Gastrocnemius medialis (tissue), 4 donors: ENCODE measurements at regions not wholly inside any gene's neighbourhood (a gene's known extent, or its start where the extent isn't known, plus 50 kb on each side); places are given as distances from the start of the nearest gene placed in this dataset.

Source experiments
- ATAC-seq, 2 donors: fragments of 150-250 bp; one replicate each; pipeline ENCODE4 v1.9.1; 2016
- DNase-seq, 2 donors: peaks; one replicate each; pipeline ENCODE4 v3.0.0-alpha.2; 2019
- H3K27ac ChIP-seq, 4 donors: fragments of 200-600 bp; sonication (generic); 1 replicate in 1 of 4; 2 replicates in 3 of 4; pipeline ENCODE4 v1.5.1; 2016 to 2018; ENCODE audit warnings: mild to moderate bottlenecking in 2 of 4, moderate library complexity in 1 of 4
- H3K27me3 ChIP-seq, 3 donors: fragments of 200-600 bp; sonication (generic) in 2 of 3; 1 replicate in 1 of 3; 2 replicates in 2 of 3; pipeline versions ENCODE4 v1.5.1 to v1.6.0; 2016 to 2019; ENCODE audit warnings: mild to moderate bottlenecking in 1 of 3, moderate library complexity in 1 of 3
- H3K36me3 ChIP-seq, 2 donors: fragments of 200-600 bp; sonication (generic) in 1 of 2; one replicate each; pipeline ENCODE4 v1.5.1; 2017 to 2018
- H3K4me1 ChIP-seq, 2 donors: fragments of 200-600 bp; sonication (generic) in 1 of 2; one replicate each; pipeline ENCODE4 v1.5.1; 2016 to 2017; ENCODE audit warnings: mild to moderate bottlenecking in 2 of 2
- H3K4me3 ChIP-seq, 4 donors: fragments of 200-600 bp; sonication (generic) in 3 of 4; 1 replicate in 1 of 4; 2 replicates in 3 of 4; pipeline ENCODE4 v1.5.1; 2016 to 2019; ENCODE audit warnings: mild to moderate bottlenecking in 2 of 4
- H3K9me3 ChIP-seq, 3 donors: fragments of 200-600 bp; sonication (generic) in 2 of 3; 1 replicate in 1 of 3; 2 replicates in 2 of 3; pipeline ENCODE4 v1.5.1; 2016 to 2019
- CTCF ChIP-seq, 5 experiments: fragments of 450-650 bp in 3 of 5; fragments of 200-600 bp in 2 of 5; sonication (generic) in 2 of 5; IDR thresholded peaks in 4 of 5; conservative IDR thresholded peaks in 1 of 5; 1 replicate in 4 of 5; 2 replicates in 1 of 5; pipeline ENCODE4 v1.5.1; 2016 to 2019; ENCODE audit warnings: antibody characterized with exemption in 5 of 5, mild to moderate bottlenecking in 3 of 5, moderate library complexity in 3 of 5
- POLR2A ChIP-seq, 2 donors: fragments of 450-650 bp; IDR thresholded peaks; one replicate each; pipeline ENCODE4 v1.6.1; 2017; ENCODE audit warnings: antibody characterized with exemption in 2 of 2, mild to moderate bottlenecking in 2 of 2, moderate library complexity in 2 of 2
- in situ Hi-C, 4 donors: fragments of 200-750 bp; cut with MboI; loops; one replicate each; pipeline versions ENCODE4 v1.15.0 to v1.8.0; 2017; ENCODE audit warnings: low sequenced_read_pairs in 4 of 4
- intact Hi-C: fragments of 100-400 bp; cut with DNase I; formaldehyde crosslinking; loops from one replicate; pipeline ENCODE4 v1.15.1; 2023; ENCODE audit warnings: low total_unique reads

- TF ChIP-seq POLR2A (IDR thresholded peaks at IDR 0.05): no peak
- no peak for DNase-seq
- H3K36me3 ChIP-seq: no peaks in the 10 kb centered on the region
- intact Hi-C loops (no loop called here), in situ Hi-C loops (no loop called here)
- H3K27me3 ChIP-seq: no peaks in the 10 kb centered on the region
- no peak overlapping the region for H3K27ac ChIP-seq
- H3K4me3 ChIP-seq: no peak overlapping the region
- no peak for ATAC-seq
- H3K9me3 ChIP-seq: no peaks in the 10 kb centered on the region
- no peaks in the 10 kb centered on the region for H3K4me1 ChIP-seq
These were observed 75.2 kb upstream of the DUSP5 start for GRCh38 chr10:110422548-110422947.

- H3K4me1 ChIP-seq: no peaks in the 10 kb centered on the region
- no peak for DNase-seq
- no peaks in the 10 kb centered on the region for H3K27me3 ChIP-seq
- ATAC-seq: no peak
- no peak overlapping the region for H3K4me3 ChIP-seq
- H3K36me3 ChIP-seq: no peaks in the 10 kb centered on the region
- no peaks in the 10 kb centered on the region for H3K9me3 ChIP-seq
- intact Hi-C loops: no loop called here
- TF ChIP-seq POLR2A (IDR thresholded peaks at IDR 0.05): no peak
- TF ChIP-seq CTCF (IDR thresholded peaks at IDR 0.05 in 4 of 5, conservative IDR thresholded peaks at IDR 0.05 in 1 of 5): no peak
- in situ Hi-C loops: no loop called here
- no peak overlapping the region for H3K27ac ChIP-seq
These were observed 74.1 kb upstream of the DUSP5 start for GRCh38 chr10:110423650-110424049.

- Histone ChIP-seq H3K27ac (no peak overlapping the region), H3K27me3 (no peaks in the 10 kb centered on the region), H3K4me1 (no peaks in the 10 kb centered on the region), H3K4me3 (no peak overlapping the region), H3K9me3 (no peaks in the 10 kb centered on the region), H3K36me3 (no peaks in the 10 kb centered on the region)
- TF ChIP-seq POLR2A (IDR thresholded peaks at IDR 0.05): no peak
- TF ChIP-seq CTCF (IDR thresholded peaks at IDR 0.05 in 4 of 5, conservative IDR thresholded peaks at IDR 0.05 in 1 of 5): no peak
- DNase-seq (no peak), ATAC-seq (no peak)
- intact Hi-C loops: no loop called here
- in situ Hi-C loops: no loop called here
These were observed 71.9 kb upstream of the DUSP5 start for GRCh38 chr10:110425684-110426293.

GRCh38 chr10:110426294-110427181, 71.2 kb upstream of the DUSP5 start:
- H3K27me3 ChIP-seq: peaks cover 0 to 2% (median 0%) of the 10 kb centered on the region in 3 donors
- no peak for DNase-seq
- no peaks in the 10 kb centered on the region for H3K9me3 ChIP-seq
- H3K4me3 ChIP-seq: no peak overlapping the region
- H3K36me3 ChIP-seq: no peaks in the 10 kb centered on the region
- no peak for TF ChIP-seq POLR2A (IDR thresholded peaks at IDR 0.05)
- no peak for TF ChIP-seq CTCF (IDR thresholded peaks at IDR 0.05 in 4 of 5, conservative IDR thresholded peaks at IDR 0.05 in 1 of 5)
- no peaks in the 10 kb centered on the region for H3K4me1 ChIP-seq
- intact Hi-C loops: no loop called here
- H3K27ac ChIP-seq: no peak overlapping the region
- ATAC-seq: no peak
- in situ Hi-C loops: no loop called here

GRCh38 chr10:110429301-110429700, 68.4 kb upstream of the DUSP5 start:
- no peak for ATAC-seq
- no peak for DNase-seq
- H3K4me1 ChIP-seq: no peaks in the 10 kb centered on the region
- H3K9me3 ChIP-seq: no peaks in the 10 kb centered on the region
- no peak overlapping the region for H3K27ac ChIP-seq
- no peak for TF ChIP-seq POLR2A (IDR thresholded peaks at IDR 0.05)
- no peak for TF ChIP-seq CTCF (IDR thresholded peaks at IDR 0.05 in 4 of 5, conservative IDR thresholded peaks at IDR 0.05 in 1 of 5)
- no peak overlapping the region for H3K4me3 ChIP-seq
- intact Hi-C loops (no loop called here), in situ Hi-C loops (no loop called here)
- H3K27me3 ChIP-seq: peaks cover 0 to 4% (median 0%) of the 10 kb centered on the region in 3 donors
- H3K36me3 ChIP-seq: no peaks in the 10 kb centered on the region
